ENCODE measurements at regions not wholly inside any gene's neighbourhood (a gene's known extent, or its start where the extent isn't known, plus 50 kb on each side); places are given as distances from the start of the nearest gene placed in this dataset.
"Not testable (repeated sequence)": the region's sequence is repeated elsewhere in the genome, so short reads cannot be mapped to it uniquely, and the experiment has no call there.

GRCh38 chr3:78091478-78092119 lies 1051.7 kb downstream of the ROBO2 start:
- TF ChIP-seq CTCF (IDR thresholded peaks at IDR 0.05; ENCODE audit: insufficient read depth, low read length, poor library complexity, severe bottlenecking), result no peak
- no peak for TF ChIP-seq EZH2phosphoT487 (conservative IDR thresholded peaks at IDR 0.05; ENCODE audit: low read length)
- Histone ChIP-seq H3K27me3 (ENCODE audit: low read length) (no peaks in the 10 kb centered on the region), H3K4me3 (ENCODE audit: insufficient read depth, low read length, poor library complexity, severe bottlenecking) (no peak overlapping the region), H3K9ac (ENCODE audit: low read length) (no peak overlapping the region), H3K27ac (ENCODE audit: low read depth, low read length) (no peak overlapping the region), H2AFZ (ENCODE audit: low read depth, low read length, severe bottlenecking) (no peak overlapping the region), H3K79me2 (ENCODE audit: insufficient read depth, low read length) (no peaks in the 10 kb centered on the region), H3F3A (ENCODE audit: insufficient read depth) (no peaks in the 10 kb centered on the region), H4K20me1 (ENCODE audit: low read depth, low read length) (no peaks in the 10 kb centered on the region), H3K4me2 (ENCODE audit: low read depth, low read length, poor library complexity, severe bottlenecking) (no peak overlapping the region), H3K9me3 (ENCODE audit: insufficient read depth, low read length) (no peaks in the 10 kb centered on the region), H3K36me3 (ENCODE audit: low read length) (no peaks in the 10 kb centered on the region), H3K9me2 (replicated peaks; ENCODE audit: insufficient read depth, low read length) (no peaks in the 10 kb centered on the region)

GRCh38 chr3:78092574-78092973 lies 1052.7 kb downstream of the ROBO2 start:
- H3K27me3 ChIP-seq (ENCODE audit: low read length); H3K79me2 ChIP-seq (ENCODE audit: insufficient read depth, low read length); H3K4me2 ChIP-seq (ENCODE audit: low read depth, low read length, poor library complexity, severe bottlenecking); H4K20me1 ChIP-seq (ENCODE audit: low read depth, low read length); H3K4me3 ChIP-seq (ENCODE audit: insufficient read depth, low read length, poor library complexity, severe bottlenecking); H3K9me3 ChIP-seq (ENCODE audit: insufficient read depth, low read length); H3K9me2 ChIP-seq (replicated peaks; ENCODE audit: insufficient read depth, low read length); H2AFZ ChIP-seq (ENCODE audit: low read depth, low read length, severe bottlenecking); H3F3A ChIP-seq (ENCODE audit: insufficient read depth); H3K36me3 ChIP-seq (ENCODE audit: low read length); H3K9ac ChIP-seq (ENCODE audit: low read length); H3K27ac ChIP-seq (ENCODE audit: low read depth, low read length): not testable (repeated sequence)

GRCh38 chr3:78096488-78097255 lies 1056.8 kb downstream of the ROBO2 start:
- H3K9me3 ChIP-seq (ENCODE audit: insufficient read depth, low read length), result no peaks in the 10 kb centered on the region
- no peaks in the 10 kb centered on the region for H3K79me2 ChIP-seq (ENCODE audit: insufficient read depth, low read length)
- no peak overlapping the region for H3K9ac ChIP-seq (ENCODE audit: low read length)
- H3K4me3 ChIP-seq (ENCODE audit: insufficient read depth, low read length, poor library complexity, severe bottlenecking), result no peak overlapping the region
- no peak overlapping the region for H3K4me2 ChIP-seq (ENCODE audit: low read depth, low read length, poor library complexity, severe bottlenecking)
- H2AFZ ChIP-seq (ENCODE audit: low read depth, low read length, severe bottlenecking), result no peak overlapping the region
- H3K27ac ChIP-seq (ENCODE audit: low read depth, low read length), result no peak overlapping the region
- H3F3A ChIP-seq (ENCODE audit: insufficient read depth), result no peaks in the 10 kb centered on the region
- no peaks in the 10 kb centered on the region for H3K27me3 ChIP-seq (ENCODE audit: low read length)
- no peaks in the 10 kb centered on the region for H3K9me2 ChIP-seq (replicated peaks; ENCODE audit: insufficient read depth, low read length)
- H4K20me1 ChIP-seq (ENCODE audit: low read depth, low read length), result no peaks in the 10 kb centered on the region
- H3K36me3 ChIP-seq (ENCODE audit: low read length), result no peaks in the 10 kb centered on the region
- TF ChIP-seq CTCF (IDR thresholded peaks at IDR 0.05; ENCODE audit: insufficient read depth, low read length, poor library complexity, severe bottlenecking) (no peak), EZH2phosphoT487 (conservative IDR thresholded peaks at IDR 0.05; ENCODE audit: low read length) (no peak)

- Histone ChIP-seq H3K4me2 (ENCODE audit: low read depth, low read length, poor library complexity, severe bottlenecking) (no peak overlapping the region), H3K9me2 (replicated peaks; ENCODE audit: insufficient read depth, low read length) (no peaks in the 10 kb centered on the region), H3K9ac (ENCODE audit: low read length) (no peak overlapping the region), H3F3A (ENCODE audit: insufficient read depth) (no peaks in the 10 kb centered on the region), H3K79me2 (ENCODE audit: insufficient read depth, low read length) (no peaks in the 10 kb centered on the region), H3K4me3 (ENCODE audit: insufficient read depth, low read length, poor library complexity, severe bottlenecking) (no peak overlapping the region), H4K20me1 (ENCODE audit: low read depth, low read length) (no peaks in the 10 kb centered on the region), H3K9me3 (ENCODE audit: insufficient read depth, low read length) (no peaks in the 10 kb centered on the region), H3K36me3 (ENCODE audit: low read length) (no peaks in the 10 kb centered on the region), H2AFZ (ENCODE audit: low read depth, low read length, severe bottlenecking) (no peak overlapping the region), H3K27ac (ENCODE audit: low read depth, low read length) (no peak overlapping the region), H3K27me3 (ENCODE audit: low read length) (no peaks in the 10 kb centered on the region)
- no peak for TF ChIP-seq EZH2phosphoT487 (conservative IDR thresholded peaks at IDR 0.05; ENCODE audit: low read length)
- no peak for TF ChIP-seq CTCF (IDR thresholded peaks at IDR 0.05; ENCODE audit: insufficient read depth, low read length, poor library complexity, severe bottlenecking)
Observed at GRCh38 chr3:78098367-78098766, 1058.5 kb downstream of the ROBO2 start.
